A549 (cell line): ENCODE measurements at regions not wholly inside any gene's neighbourhood (a gene's known extent, or its start where the extent isn't known, plus 50 kb on each side); places are given as distances from the start of the nearest gene placed in this dataset.

Experiments
- ATAC-seq, 2 experiments: fragments of 200-7000 bp in 1 of 2; fragments of >200 bp in 1 of 2; cut with Nextera tagmentation in 1 of 2; cut with Tn5 transposase in 1 of 2; 3 replicates each; pipeline versions ENCODE4 v1.8.0 to v1.9.1; 2018 to 2020; ENCODE audit warnings: mild to moderate bottlenecking in 1 of 2, moderate library complexity in 1 of 2
- CTCF ChIA-PET: fragments of 300-600 bp; sonication (Branson Sonifier 250); formaldehyde crosslinking; extraction: SDS; loops from one replicate; lab custom pipeline; 2021; ENCODE audit warnings: antibody characterized with exemption, inconsistent platforms; lab: Yijun Ruan, JAX
- POLR2A ChIA-PET: fragments of 350-600 bp; formaldehyde crosslinking; extraction: SDS; loops from one replicate; lab custom pipeline; 2021; ENCODE audit warnings: antibody characterized with exemption, inconsistent platforms; lab: Yijun Ruan, JAX
- DNase-seq, 2 experiments: peaks; one replicate each; pipeline versions ENCODE4 v3.0.0 to v3.0.0-alpha.2; 2011 to 2016; ENCODE audit warnings: low read depth in 1 of 2, low spot score in 1 of 2
- FAIRE-seq: peaks from 2 replicates; lab custom pipeline; 2011; peaks lifted over from hg19 to GRCh38; lab: Jason Lieb, UNC
- H3K27ac ChIP-seq, 2 experiments: fragments of >200 bp; sonication (Bioruptor Twin); formaldehyde crosslinking; 3 replicates each; pipeline ENCODE4 v1.5.1; 2016 to 2017
- H3K4me1 ChIP-seq: fragments of >200 bp; sonication (Bioruptor Twin); formaldehyde crosslinking; 3 replicates; pipeline ENCODE4 v1.6.1; 2016
- H3K4me2 ChIP-seq: fragments of >200 bp; sonication (Bioruptor Twin); formaldehyde crosslinking; 3 replicates; pipeline ENCODE4 v1.6.1; 2016
- H3K4me3 ChIP-seq: fragments of >200 bp; sonication (Bioruptor Twin); formaldehyde crosslinking; 3 replicates; pipeline ENCODE4 v1.5.1; 2016
- H3K9me3 ChIP-seq: fragments of >200 bp; sonication (Bioruptor Twin); formaldehyde crosslinking; 3 replicates; pipeline ENCODE4 v1.6.1; 2016
- CBX2 ChIP-seq: fragments of 200-600 bp; sonication (generic); IDR thresholded peaks from 2 replicates; pipeline ENCODE4 v1.6.1; 2016; ENCODE audit warnings: low read depth, mild to moderate bottlenecking, borderline replicate concordance
- CHD2 ChIP-seq: fragments of 150-350 bp; IDR thresholded peaks from 2 replicates; pipeline ENCODE4 v1.6.1; 2014; ENCODE audit warnings: low read length; ENCODE audit not compliant: partially characterized antibody
- CHD4 ChIP-seq: fragments of 200-600 bp; sonication (generic); IDR thresholded peaks from 2 replicates; pipeline ENCODE4 v1.6.1; 2016; ENCODE audit warnings: antibody characterized with exemption, mild to moderate bottlenecking, borderline replicate concordance
- E2F6 ChIP-seq: IDR thresholded peaks from 2 replicates; pipeline ENCODE4 v1.6.1; 2012; ENCODE audit warnings: low read depth, borderline replicate concordance
- EHMT2 ChIP-seq: fragments of 200-600 bp; sonication (generic); IDR thresholded peaks from 2 replicates; pipeline ENCODE4 v1.6.1; 2016; ENCODE audit warnings: antibody characterized with exemption, low read depth, mild to moderate bottlenecking, moderate library complexity
- FOXS1 ChIP-seq: fragments of 250-450 bp; sonication (Bioruptor Pico); IDR thresholded peaks from 2 replicates; pipeline ENCODE4 v1.5.0; 2020; ENCODE audit warnings: mild to moderate bottlenecking, moderate library complexity
- GATA3 ChIP-seq: IDR thresholded peaks from 2 replicates; pipeline ENCODE4 v1.6.1; 2012; ENCODE audit warnings: borderline replicate concordance
- HDAC2 ChIP-seq: fragments of 200-600 bp; sonication (generic); IDR thresholded peaks from 2 replicates; pipeline ENCODE4 v1.6.1; 2016
- HEYL ChIP-seq: fragments of 250-450 bp; sonication (Bioruptor Pico); IDR thresholded peaks from 2 replicates; pipeline ENCODE4 v1.8.0; 2021; ENCODE audit warnings: mild to moderate bottlenecking, moderate library complexity
- HOXA7 ChIP-seq: fragments of 250-450 bp; sonication (Bioruptor Pico); IDR thresholded peaks from 2 replicates; pipeline ENCODE4 v1.5.0; 2020; ENCODE audit warnings: mild to moderate bottlenecking, moderate library complexity
- HOXB5 ChIP-seq: fragments of 250-450 bp; sonication (Bioruptor Pico); IDR thresholded peaks from 2 replicates; pipeline ENCODE4 v1.5.0; 2020; ENCODE audit warnings: mild to moderate bottlenecking, moderate library complexity
- KDM5A ChIP-seq: fragments of 200-600 bp; sonication (generic); IDR thresholded peaks from 2 replicates; pipeline ENCODE4 v1.6.1; 2016; ENCODE audit warnings: antibody characterized with exemption, mild to moderate bottlenecking
- MAFK ChIP-seq: fragments of 450-650 bp; IDR thresholded peaks from 2 replicates; pipeline ENCODE4 v1.6.1; 2014; ENCODE audit not compliant: partially characterized antibody
- MAX ChIP-seq: IDR thresholded peaks from 2 replicates; pipeline ENCODE4 v1.6.1; 2012
- MAZ ChIP-seq: fragments of 150-350 bp; IDR thresholded peaks from 2 replicates; pipeline ENCODE4 v1.6.1; 2014; ENCODE audit warnings: antibody characterized with exemption, low read depth, low read length, borderline replicate concordance
- MYC ChIP-seq: IDR thresholded peaks from 2 replicates; pipeline ENCODE4 v1.6.1; 2012; ENCODE audit warnings: mild to moderate bottlenecking, inconsistent platforms, low read length, improper control_type of control experiment, borderline replicate concordance
- NR3C1 ChIP-seq: fragments of >200 bp; sonication (Bioruptor Twin); formaldehyde crosslinking; IDR thresholded peaks from 3 replicates; pipeline ENCODE4 v1.6.1; 2017
- PBX3 ChIP-seq: IDR thresholded peaks from 2 replicates; pipeline ENCODE4 v1.6.1; 2012
- RCOR1 ChIP-seq: fragments of 150-350 bp; IDR thresholded peaks from 2 replicates; pipeline ENCODE4 v1.6.1; 2014; ENCODE audit warnings: antibody characterized with exemption, low read length, low read depth
- REST ChIP-seq: fragments of 200-600 bp; sonication (generic); IDR thresholded peaks from 2 replicates; pipeline ENCODE4 v1.6.1; 2016; ENCODE audit warnings: antibody characterized with exemption, mild to moderate bottlenecking, moderate library complexity
- SMC3 ChIP-seq: fragments of >200 bp; sonication (Bioruptor Twin); formaldehyde crosslinking; IDR thresholded peaks from 3 replicates; pipeline ENCODE4 v1.6.1; 2018; ENCODE audit warnings: inconsistent platforms
- ZC3H11A ChIP-seq: fragments of 450-650 bp; IDR thresholded peaks from 2 replicates; pipeline ENCODE4 v1.6.1; 2014; ENCODE audit warnings: antibody characterized with exemption, mild to moderate bottlenecking
- ZSCAN20 ChIP-seq: fragments of 250-450 bp; sonication (Bioruptor Pico); IDR thresholded peaks from 2 replicates; pipeline ENCODE4 v1.8.0; 2022; ENCODE audit warnings: mild to moderate bottlenecking, moderate library complexity
- WGBS: methylation state at CpG from one replicate; pipeline ENCODE4 v1.1.6; 2017; ENCODE audit errors: missing lambda C conversion rate; 5-methylcytosine and 5-hydroxymethylcytosine counted together

- POLR2A ChIA-PET: no interaction called here
- Histone ChIP-seq H3K27ac (no peak overlapping the region), H3K4me2 (no peak overlapping the region), H3K9me3 (no peaks in the 10 kb centered on the region), H3K4me3 (no peak overlapping the region), H3K4me1 (no peaks in the 10 kb centered on the region)
- DNase-seq (no peak), FAIRE-seq (no peak), ATAC-seq (no peak)
- 14% methylated on average over 7 of the region's 7 CpGs for WGBS
- CTCF ChIA-PET: no interaction called here
- TF ChIP-seq HOXA7 (no peak), CBX2 (no peak), HEYL (CRISPR knock-in tag) (no peak), CHD2 (no peak), MAX (no peak), REST (no peak), RCOR1 (no peak), KDM5A (no peak), EHMT2 (no peak), CHD4 (no peak), ZC3H11A (no peak), FOXS1 (CRISPR knock-in tag) (no peak), HDAC2 (no peak), E2F6 (no peak), GATA3 (no peak)
These were observed 99.7 kb upstream of the CDH13 start for GRCh38 chr16:82527101-82527500.

GRCh38 chr16:82524976-82525375 lies 101.8 kb upstream of the CDH13 start:
- H3K4me3 ChIP-seq: no peak overlapping the region
- no peak for ATAC-seq
- ChIA-PET POLR2A (no interaction called here), CTCF (no interaction called here)
- no peak for DNase-seq
- H3K9me3 ChIP-seq: no peaks in the 10 kb centered on the region
- H3K4me2 ChIP-seq: no peak overlapping the region
- FAIRE-seq: no peak
- WGBS: 0% methylated on average over 1 of the region's 1 CpG
- no peaks in the 10 kb centered on the region for H3K4me1 ChIP-seq
- no peak for TF ChIP-seq MAZ
- TF ChIP-seq HOXB5: no peak
- TF ChIP-seq MYC: no peak
- TF ChIP-seq CHD4: no peak
- no peak for TF ChIP-seq MAFK
- no peak for TF ChIP-seq SMC3
- no peak for TF ChIP-seq NR3C1
- TF ChIP-seq PBX3: no peak
- TF ChIP-seq ZSCAN20: no peak
- TF ChIP-seq, all 56 proteins: peak for 0
- H3K27ac ChIP-seq: no peak overlapping the region
